ENCODE measurements at regions not wholly inside any gene's neighbourhood (a gene's known extent, or its start where the extent isn't known, plus 50 kb on each side); places are given as distances from the start of the nearest gene placed in this dataset.
"Not testable (repeated sequence)": the region's sequence is repeated elsewhere in the genome, so short reads cannot be mapped to it uniquely, and the experiment has no call there.

DNA sequence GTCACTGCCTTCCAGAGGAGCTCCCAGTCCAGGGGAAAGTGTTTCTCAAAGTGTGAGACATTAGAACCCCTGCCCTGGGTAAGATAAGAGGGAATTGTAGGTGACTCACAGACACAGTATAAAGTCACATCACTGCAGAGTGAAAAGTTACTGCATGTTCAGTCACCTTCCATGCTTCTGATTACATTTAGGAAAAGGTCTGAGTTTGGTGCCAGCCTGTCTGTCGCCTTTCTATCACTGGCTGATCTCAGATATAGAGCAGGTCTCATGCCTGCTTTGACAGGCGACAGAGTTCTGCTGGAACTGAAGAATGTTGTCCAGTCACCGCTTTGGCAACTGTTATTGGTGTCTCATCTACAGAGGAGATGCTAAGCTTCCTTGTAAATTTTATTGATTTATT lies 1078.6 kb downstream of the UQCRFS1 start:
- Histone ChIP-seq H3K36me3 (ENCODE audit: insufficient read depth, low read length, poor library complexity, severe bottlenecking) (no peaks in the 10 kb centered on the region), H3K4me3 (ENCODE audit: low read depth, low read length, poor library complexity, severe bottlenecking) (no peak overlapping the region), H3K27ac (ENCODE audit: low read depth, low read length, poor library complexity, severe bottlenecking) (no peak overlapping the region), H3K27me3 (replicated peaks; ENCODE audit: insufficient read depth, low read depth, low read length, poor library complexity) (no peaks in the 10 kb centered on the region), H3K4me1 (ENCODE audit: insufficient read depth, low read length, poor library complexity, severe bottlenecking) (no peaks in the 10 kb centered on the region), H3K9me3 (ENCODE audit: low read depth, low read length, poor library complexity, severe bottlenecking) (peaks cover 11% of the 10 kb centered on the region)
- no TSS peak for BruUV-seq (replicated peaks)
- intact Hi-C loops (cut with micrococcal nuclease; ENCODE audit: unreplicated experiment), result no loop called here
- ChIA-PET POLR2A (ENCODE audit: low non-redundant PET) (no interaction called here), CTCF (no interaction called here)
- DNase-seq (ENCODE audit: low spot score), result no peak
- no peak for TF ChIP-seq EZH2 (IDR thresholded peaks at IDR 0.05; ENCODE audit: borderline replicate concordance, low read depth, low read length, poor library complexity, severe bottlenecking)
- TF ChIP-seq, protein P1, sequence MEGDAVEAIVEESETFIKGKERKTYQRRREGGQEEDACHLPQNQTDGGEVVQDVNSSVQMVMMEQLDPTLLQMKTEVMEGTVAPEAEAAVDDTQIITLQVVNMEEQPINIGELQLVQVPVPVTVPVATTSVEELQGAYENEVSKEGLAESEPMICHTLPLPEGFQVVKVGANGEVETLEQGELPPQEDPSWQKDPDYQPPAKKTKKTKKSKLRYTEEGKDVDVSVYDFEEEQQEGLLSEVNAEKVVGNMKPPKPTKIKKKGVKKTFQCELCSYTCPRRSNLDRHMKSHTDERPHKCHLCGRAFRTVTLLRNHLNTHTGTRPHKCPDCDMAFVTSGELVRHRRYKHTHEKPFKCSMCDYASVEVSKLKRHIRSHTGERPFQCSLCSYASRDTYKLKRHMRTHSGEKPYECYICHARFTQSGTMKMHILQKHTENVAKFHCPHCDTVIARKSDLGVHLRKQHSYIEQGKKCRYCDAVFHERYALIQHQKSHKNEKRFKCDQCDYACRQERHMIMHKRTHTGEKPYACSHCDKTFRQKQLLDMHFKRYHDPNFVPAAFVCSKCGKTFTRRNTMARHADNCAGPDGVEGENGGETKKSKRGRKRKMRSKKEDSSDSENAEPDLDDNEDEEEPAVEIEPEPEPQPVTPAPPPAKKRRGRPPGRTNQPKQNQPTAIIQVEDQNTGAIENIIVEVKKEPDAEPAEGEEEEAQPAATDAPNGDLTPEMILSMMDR (conservative IDR thresholded peaks at IDR 0.05; ENCODE audit: low read depth, low read length), result no peak

DNA sequence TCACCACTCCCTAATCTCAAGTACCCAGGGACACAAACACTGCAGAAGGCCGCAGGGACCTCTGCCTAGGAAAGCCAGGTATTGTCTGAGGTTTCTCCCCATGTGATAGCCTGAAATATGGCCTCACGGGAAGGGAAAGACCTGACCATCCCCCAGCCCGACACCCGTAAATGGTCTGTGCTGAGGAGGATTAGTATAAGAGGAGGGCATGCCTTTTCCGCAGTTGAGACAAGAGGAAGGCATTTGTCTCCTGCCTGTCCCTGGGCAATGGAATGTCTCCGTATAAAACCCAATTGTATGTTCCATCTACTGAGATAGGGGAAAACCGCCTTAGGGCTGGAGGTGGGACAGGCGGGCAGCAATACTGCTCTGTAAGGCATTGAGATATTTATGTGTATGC lies 1082.1 kb downstream of the UQCRFS1 start:
- H3K4me3 ChIP-seq (ENCODE audit: low read depth, low read length, poor library complexity, severe bottlenecking); intact Hi-C loops (cut with micrococcal nuclease; ENCODE audit: unreplicated experiment); POLR2A ChIA-PET (ENCODE audit: low non-redundant PET); H3K4me1 ChIP-seq (ENCODE audit: insufficient read depth, low read length, poor library complexity, severe bottlenecking); BruUV-seq (replicated peaks); DNase-seq (ENCODE audit: low spot score); H3K36me3 ChIP-seq (ENCODE audit: insufficient read depth, low read length, poor library complexity, severe bottlenecking); H3K27ac ChIP-seq (ENCODE audit: low read depth, low read length, poor library complexity, severe bottlenecking); CTCF ChIA-PET; H3K27me3 ChIP-seq (replicated peaks; ENCODE audit: insufficient read depth, low read depth, low read length, poor library complexity): not testable (repeated sequence)
- H3K9me3 ChIP-seq (ENCODE audit: low read depth, low read length, poor library complexity, severe bottlenecking), result peaks cover 11% of the 10 kb centered on the region

DNA sequence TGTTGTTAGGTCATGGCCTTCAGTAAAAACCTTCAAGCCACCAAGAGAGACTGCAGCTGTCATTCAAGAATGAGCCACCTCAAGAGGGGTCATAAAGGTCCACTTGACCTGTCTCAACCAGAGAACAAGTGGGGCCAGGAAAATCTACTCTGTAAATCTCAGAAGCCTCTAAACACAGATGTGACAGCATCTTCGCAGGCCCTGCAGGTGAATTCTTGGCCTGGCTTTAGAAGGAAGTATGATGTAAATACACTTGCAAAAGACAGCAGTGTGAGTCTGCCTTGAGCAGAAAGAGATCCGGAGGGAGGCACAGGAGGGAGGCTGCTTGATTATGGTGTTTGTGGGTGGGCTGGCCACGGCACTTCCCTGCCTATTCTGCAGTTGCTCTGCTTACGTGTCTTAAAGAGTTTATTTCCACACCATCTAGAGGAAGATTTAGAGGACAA lies 1082.9 kb downstream of the UQCRFS1 start:
- H3K4me3 ChIP-seq (ENCODE audit: low read depth, low read length, poor library complexity, severe bottlenecking), result no peak overlapping the region
- no peaks in the 10 kb centered on the region for H3K27me3 ChIP-seq (replicated peaks; ENCODE audit: insufficient read depth, low read depth, low read length, poor library complexity)
- no peaks in the 10 kb centered on the region for H3K36me3 ChIP-seq (ENCODE audit: insufficient read depth, low read length, poor library complexity, severe bottlenecking)
- BruUV-seq (replicated peaks), result no TSS peak
- H3K27ac ChIP-seq (ENCODE audit: low read depth, low read length, poor library complexity, severe bottlenecking), result no peak overlapping the region
- intact Hi-C loops (cut with micrococcal nuclease; ENCODE audit: unreplicated experiment), result no loop called here
- POLR2A ChIA-PET (ENCODE audit: low non-redundant PET), result no interaction called here
- H3K4me1 ChIP-seq (ENCODE audit: insufficient read depth, low read length, poor library complexity, severe bottlenecking), result no peaks in the 10 kb centered on the region
- TF ChIP-seq, protein P1 (conservative IDR thresholded peaks at IDR 0.05; ENCODE audit: low read depth, low read length), result no peak
- TF ChIP-seq EZH2 (IDR thresholded peaks at IDR 0.05; ENCODE audit: borderline replicate concordance, low read depth, low read length, poor library complexity, severe bottlenecking), result no peak
- CTCF ChIA-PET, result no interaction called here
- peaks cover 19% of the 10 kb centered on the region for H3K9me3 ChIP-seq (ENCODE audit: low read depth, low read length, poor library complexity, severe bottlenecking)
- no peak for DNase-seq (ENCODE audit: low spot score)

DNA sequence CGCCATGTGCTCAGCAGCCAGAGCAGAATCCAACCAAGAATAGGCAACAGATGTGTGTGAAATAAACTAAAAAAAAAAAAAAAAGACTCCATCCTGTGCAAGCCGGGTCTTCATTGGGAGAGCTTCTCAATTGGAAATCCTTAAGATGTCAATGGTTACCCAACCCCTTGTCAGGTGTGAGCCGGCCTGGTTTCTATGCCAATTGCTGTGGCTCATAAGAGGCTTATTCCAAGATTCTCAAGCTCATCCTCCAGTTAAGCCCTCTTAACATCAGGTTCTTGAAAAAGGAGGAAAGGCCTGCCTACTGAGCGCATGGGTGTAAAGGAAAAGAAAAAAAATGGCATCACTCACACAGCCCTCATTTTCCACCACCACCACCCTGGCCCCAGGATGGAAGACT lies 1084.6 kb downstream of the UQCRFS1 start:
- H3K36me3 ChIP-seq (ENCODE audit: insufficient read depth, low read length, poor library complexity, severe bottlenecking), result no peaks in the 10 kb centered on the region
- no peak overlapping the region for H3K4me3 ChIP-seq (ENCODE audit: low read depth, low read length, poor library complexity, severe bottlenecking)
- H3K27me3 ChIP-seq (replicated peaks; ENCODE audit: insufficient read depth, low read depth, low read length, poor library complexity), result no peaks in the 10 kb centered on the region
- TF ChIP-seq EZH2 (IDR thresholded peaks at IDR 0.05; ENCODE audit: borderline replicate concordance, low read depth, low read length, poor library complexity, severe bottlenecking), result no peak
- peaks cover 25% of the 10 kb centered on the region for H3K9me3 ChIP-seq (ENCODE audit: low read depth, low read length, poor library complexity, severe bottlenecking)
- no peak for DNase-seq (ENCODE audit: low spot score)
- H3K4me1 ChIP-seq (ENCODE audit: insufficient read depth, low read length, poor library complexity, severe bottlenecking), result no peaks in the 10 kb centered on the region
- H3K27ac ChIP-seq (ENCODE audit: low read depth, low read length, poor library complexity, severe bottlenecking), result no peak overlapping the region
- ChIA-PET POLR2A (ENCODE audit: low non-redundant PET) (no interaction called here), CTCF (no interaction called here)
- no TSS peak for BruUV-seq (replicated peaks)
- intact Hi-C loops (cut with micrococcal nuclease; ENCODE audit: unreplicated experiment), result no loop called here
